ENCODE measurements at regions not wholly inside any gene's neighbourhood (a gene's known extent, or its start where the extent isn't known, plus 50 kb on each side); places are given as distances from the start of the nearest gene placed in this dataset.

DNA sequence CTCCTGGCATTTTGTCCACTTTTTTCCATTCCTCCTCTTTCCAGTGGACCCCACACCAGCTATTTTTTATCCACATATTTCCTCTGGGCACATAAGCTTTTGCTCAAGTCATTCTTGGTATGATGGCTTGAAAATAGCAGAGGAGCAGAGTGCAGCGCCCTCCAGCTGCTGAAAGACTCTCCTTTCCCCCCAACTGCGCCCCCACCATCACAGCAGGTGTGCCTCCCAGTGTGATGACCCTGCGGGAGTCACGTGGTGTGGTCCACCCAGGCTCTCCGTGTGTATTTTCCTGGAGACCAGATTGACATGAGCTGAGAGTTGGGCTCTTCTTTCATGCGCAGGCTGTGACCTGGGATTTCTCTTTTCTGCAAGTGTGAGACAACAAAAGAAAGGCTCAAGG is 1241.6 kb downstream of the TBC1D22A start:
- TF ChIP-seq, protein P1, sequence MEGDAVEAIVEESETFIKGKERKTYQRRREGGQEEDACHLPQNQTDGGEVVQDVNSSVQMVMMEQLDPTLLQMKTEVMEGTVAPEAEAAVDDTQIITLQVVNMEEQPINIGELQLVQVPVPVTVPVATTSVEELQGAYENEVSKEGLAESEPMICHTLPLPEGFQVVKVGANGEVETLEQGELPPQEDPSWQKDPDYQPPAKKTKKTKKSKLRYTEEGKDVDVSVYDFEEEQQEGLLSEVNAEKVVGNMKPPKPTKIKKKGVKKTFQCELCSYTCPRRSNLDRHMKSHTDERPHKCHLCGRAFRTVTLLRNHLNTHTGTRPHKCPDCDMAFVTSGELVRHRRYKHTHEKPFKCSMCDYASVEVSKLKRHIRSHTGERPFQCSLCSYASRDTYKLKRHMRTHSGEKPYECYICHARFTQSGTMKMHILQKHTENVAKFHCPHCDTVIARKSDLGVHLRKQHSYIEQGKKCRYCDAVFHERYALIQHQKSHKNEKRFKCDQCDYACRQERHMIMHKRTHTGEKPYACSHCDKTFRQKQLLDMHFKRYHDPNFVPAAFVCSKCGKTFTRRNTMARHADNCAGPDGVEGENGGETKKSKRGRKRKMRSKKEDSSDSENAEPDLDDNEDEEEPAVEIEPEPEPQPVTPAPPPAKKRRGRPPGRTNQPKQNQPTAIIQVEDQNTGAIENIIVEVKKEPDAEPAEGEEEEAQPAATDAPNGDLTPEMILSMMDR (tag by site-specific recombination; IDR thresholded peaks at IDR 0.05), result no peak
- TF ChIP-seq ZEB2 (tag by site-specific recombination; IDR thresholded peaks at IDR 0.05), result no peak
